RWPE2 (cell line): ENCODE measurements at regions not wholly inside any gene's neighbourhood (a gene's known extent, or its start where the extent isn't known, plus 50 kb on each side); places are given as distances from the start of the nearest gene placed in this dataset.

Experiments used
- ATAC-seq: fragments of 200-7000 bp; cut with Tn5 transposase; 3 replicates; pipeline ENCODE4 v1.9.1; 2021; ENCODE audit warnings: low read depth
- DNase-seq: peaks from one replicate; pipeline ENCODE4 v3.0.0-alpha.2; 2020; ENCODE audit warnings: low spot score
- H3K27ac ChIP-seq: fragments of 450-650 bp; 2 replicates; pipeline ENCODE4 v1.5.1; 2017; ENCODE audit warnings: mild to moderate bottlenecking; ENCODE audit not compliant: poor library complexity, severe bottlenecking
- H3K27me3 ChIP-seq: fragments of 250-450 bp; sonication (Bioruptor Pico); 2 replicates; pipeline ENCODE4 v1.5.1; 2021; ENCODE audit warnings: mild to moderate bottlenecking, moderate library complexity; ENCODE audit not compliant: insufficient read depth, poor library complexity, severe bottlenecking
- H3K36me3 ChIP-seq: fragments of 250-450 bp; sonication (Bioruptor Pico); 2 replicates; pipeline ENCODE4 v1.5.1; 2020; ENCODE audit warnings: low read depth, mild to moderate bottlenecking, moderate library complexity
- H3K4me1 ChIP-seq: fragments of 250-450 bp; sonication (Bioruptor Pico); 2 replicates; pipeline ENCODE4 v1.5.1; 2021; ENCODE audit warnings: mild to moderate bottlenecking, moderate library complexity; ENCODE audit not compliant: insufficient read depth, poor library complexity, severe bottlenecking
- H3K4me3 ChIP-seq: fragments of 250-450 bp; sonication (Bioruptor Pico); 2 replicates; pipeline ENCODE4 v1.5.1; 2021; ENCODE audit warnings: mild to moderate bottlenecking, moderate library complexity; ENCODE audit not compliant: severe bottlenecking
- H3K9me3 ChIP-seq: fragments of 250-450 bp; sonication (Bioruptor Pico); 2 replicates; pipeline ENCODE4 v1.5.1; 2021; ENCODE audit warnings: mild to moderate bottlenecking, moderate library complexity; ENCODE audit not compliant: severe bottlenecking
- CTCF ChIP-seq: fragments of 450-650 bp; IDR thresholded peaks from one replicate; pipeline ENCODE4 v1.5.1; 2017; ENCODE audit warnings: mild to moderate bottlenecking, moderate library complexity; ENCODE audit not compliant: poor library complexity, severe bottlenecking

GRCh38 chr6:170209354-170210025 lies 81.4 kb downstream of the DLL1 start:
- Histone ChIP-seq H3K27me3 (no peaks in the 10 kb centered on the region), H3K36me3 (no peaks in the 10 kb centered on the region), H3K4me3 (no peak overlapping the region), H3K9me3 (no peaks in the 10 kb centered on the region), H3K27ac (no peak overlapping the region), H3K4me1 (no peaks in the 10 kb centered on the region)
- DNase-seq (no peak), ATAC-seq (no peak)
- no peak for TF ChIP-seq CTCF

- Histone ChIP-seq H3K4me3 (no peak overlapping the region), H3K4me1 (no peaks in the 10 kb centered on the region), H3K27ac (no peak overlapping the region), H3K9me3 (no peaks in the 10 kb centered on the region), H3K36me3 (no peaks in the 10 kb centered on the region), H3K27me3 (no peaks in the 10 kb centered on the region)
- ATAC-seq (no peak), DNase-seq (peak; percentile 25)
- TF ChIP-seq CTCF: no peak
Measured at GRCh38 chr6:170208651-170209353, 82.1 kb downstream of the DLL1 start.

GRCh38 chr6:170208182-170208601 lies 82.7 kb downstream of the DLL1 start:
- TF ChIP-seq CTCF: no peak

GRCh38 chr6:170207586-170208181 lies 83.2 kb downstream of the DLL1 start:
- Histone ChIP-seq H3K4me3 (no peak overlapping the region), H3K36me3 (no peaks in the 10 kb centered on the region), H3K9me3 (no peaks in the 10 kb centered on the region), H3K27me3 (no peaks in the 10 kb centered on the region), H3K4me1 (no peaks in the 10 kb centered on the region), H3K27ac (no peak overlapping the region)
- no peak for ATAC-seq
- DNase-seq: no peak
- TF ChIP-seq CTCF: no peak

More at GRCh38 chr6:170208182-170208601, 82.7 kb downstream of the DLL1 start:
- Histone ChIP-seq H3K36me3 (no peaks in the 10 kb centered on the region), H3K27ac (no peak overlapping the region), H3K4me1 (no peaks in the 10 kb centered on the region), H3K9me3 (no peaks in the 10 kb centered on the region), H3K27me3 (no peaks in the 10 kb centered on the region), H3K4me3 (no peak overlapping the region)
- ATAC-seq (no peak), DNase-seq (no peak)
